OCI-LY7 (cell line): ENCODE measurements at regions not wholly inside any gene's neighbourhood (a gene's known extent, or its start where the extent isn't known, plus 50 kb on each side); places are given as distances from the start of the nearest gene placed in this dataset.

Experiments
- BruUV-seq: library from RNA; stranded (reverse); fragments of 400-500 nt; replicated peaks from 2 replicates; lab custom pipeline; 2021; lab: Mats Ljungman, UMichigan
- CTCF ChIA-PET: fragments of 300-600 bp; sonication (Branson Sonifier 250); formaldehyde crosslinking; loops from one replicate; lab custom pipeline; 2022; ENCODE audit warnings: antibody characterized with exemption; ENCODE audit not compliant: unreplicated experiment; lab: Charles Lee
- POLR2A ChIA-PET: fragments of 300-600 bp; sonication (Branson Sonifier 250); formaldehyde crosslinking; loops from one replicate; lab custom pipeline; 2022; ENCODE audit warnings: antibody characterized with exemption; lab: Charles Lee
- DNase-seq: peaks from one replicate; pipeline ENCODE4 v3.0.0-alpha.2; 2015; ENCODE audit warnings: low spot score
- H2AFZ ChIP-seq: fragments of 200-600 bp; sonication (generic), shearing (Covaris generic); 2 replicates; pipeline ENCODE4 v1.6.1; 2014; ENCODE audit warnings: mild to moderate bottlenecking, antibody characterized with exemption, low read length, moderate library complexity
- H3K27ac ChIP-seq: fragments of 200-600 bp; sonication (generic); 2 replicates; pipeline ENCODE4 v1.5.1; 2014; ENCODE audit warnings: mixed run types, low read depth, mild to moderate bottlenecking, moderate library complexity, low read length, inconsistent platforms; ENCODE audit not compliant: poor library complexity, severe bottlenecking
- H3K36me3 ChIP-seq: fragments of 200-600 bp; sonication (generic); 2 replicates; pipeline ENCODE4 v1.6.1; 2014; ENCODE audit warnings: mild to moderate bottlenecking, antibody characterized with exemption, low read length, moderate library complexity, mixed read lengths; ENCODE audit not compliant: insufficient read depth
- H3K4me1 ChIP-seq: fragments of 200-600 bp; sonication (generic); 2 replicates; pipeline ENCODE4 v1.5.1; 2014; ENCODE audit warnings: mild to moderate bottlenecking, low read length; ENCODE audit not compliant: insufficient read depth, poor library complexity, severe bottlenecking
- H3K4me2 ChIP-seq: fragments of 200-600 bp; sonication (generic); 2 replicates; pipeline ENCODE4 v1.6.1; 2014; ENCODE audit warnings: mild to moderate bottlenecking, low read length
- H3K4me3 ChIP-seq: fragments of 200-600 bp; sonication (generic); 2 replicates; pipeline ENCODE4 v1.5.1; 2014; ENCODE audit warnings: mild to moderate bottlenecking, low read depth, low read length; ENCODE audit not compliant: poor library complexity, severe bottlenecking
- H3K79me2 ChIP-seq: fragments of 200-600 bp; sonication (generic); 2 replicates; pipeline ENCODE4 v1.6.1; 2016; ENCODE audit warnings: low read depth, mild to moderate bottlenecking, low read length, moderate library complexity, mixed read lengths; ENCODE audit not compliant: insufficient read depth
- H3K9me2 ChIP-seq: fragments of 200-600 bp; sonication (generic); 2 replicates; pipeline ENCODE4 v1.6.1; 2016; ENCODE audit warnings: mild to moderate bottlenecking, low read length, mixed read lengths; ENCODE audit not compliant: insufficient read depth
- H3K9me3 ChIP-seq: fragments of 200-600 bp; sonication (generic); 2 replicates; pipeline ENCODE4 v1.6.1; 2014; ENCODE audit warnings: mild to moderate bottlenecking, mixed run types, low read length, mixed read lengths
- H4K20me1 ChIP-seq: fragments of 200-600 bp; sonication (generic); 2 replicates; pipeline ENCODE4 v1.6.1; 2014; ENCODE audit warnings: mild to moderate bottlenecking, antibody characterized with exemption, low read length, moderate library complexity, mixed read lengths; ENCODE audit not compliant: insufficient read depth
- CTCF ChIP-seq: fragments of 200-600 bp; sonication (generic); conservative IDR thresholded peaks from 2 replicates; pipeline ENCODE4 v1.5.1; 2014; ENCODE audit warnings: mild to moderate bottlenecking, antibody characterized with exemption, low read length, moderate library complexity, mixed read lengths
- EZH2phosphoT487 ChIP-seq: fragments of 200-600 bp; sonication (generic); IDR thresholded peaks from 2 replicates; pipeline ENCODE4 v1.6.1; 2018; ENCODE audit warnings: low read depth, borderline replicate concordance, mild to moderate bottlenecking, mixed run types, antibody characterized with exemption, low read length, moderate library complexity, mixed read lengths
- intact Hi-C: fragments of 100-400 bp; cut with micrococcal nuclease; formaldehyde crosslinking; loops from one replicate; pipeline ENCODE4 v1.10.0; 2022; ENCODE audit not compliant: unreplicated experiment

- ChIA-PET POLR2A (no interaction called here), CTCF (no interaction called here)
- Histone ChIP-seq H3K79me2 (no peaks in the 10 kb centered on the region), H2AFZ (no peak overlapping the region; the same call in 1 of the 2 replicates), H3K4me2 (no peak overlapping the region), H3K9me2 (no peaks in the 10 kb centered on the region), H3K4me3 (no peak overlapping the region), H4K20me1 (no peaks in the 10 kb centered on the region), H3K4me1 (no peaks in the 10 kb centered on the region), H3K27ac (no peak overlapping the region), H3K36me3 (no peaks in the 10 kb centered on the region), H3K9me3 (peaks cover under 1% of the 10 kb centered on the region)
- BruUV-seq: no TSS peak
- DNase-seq: no peak
- intact Hi-C loops: no loop called here
- TF ChIP-seq CTCF: no peak
- no peak for TF ChIP-seq EZH2phosphoT487
These were observed 605.5 kb downstream of the SATB2 start for GRCh38 chr2:198852248-198852647.

GRCh38 chr2:198825534-198825933 lies 632.2 kb downstream of the SATB2 start:
- Histone ChIP-seq H4K20me1 (no peaks in the 10 kb centered on the region), H3K4me2 (no peak overlapping the region), H3K79me2 (no peaks in the 10 kb centered on the region), H3K9me3 (no peaks in the 10 kb centered on the region; the same call in 1 of the 2 replicates), H3K4me1 (peaks cover 3% of the 10 kb centered on the region), H3K36me3 (no peaks in the 10 kb centered on the region; the same call in 1 of the 2 replicates), H2AFZ (peak overlapping the region; percentile 49; the same call in 1 of the 2 replicates), H3K27ac (no peak overlapping the region), H3K4me3 (no peak overlapping the region), H3K9me2 (no peaks in the 10 kb centered on the region)
- TF ChIP-seq EZH2phosphoT487 (no peak), CTCF (no peak)
- ChIA-PET POLR2A (interaction anchor here (1.0 kb wide), 1 partner anchor 8 kb away, joined by 3 read pairs; no protein-coding TSS in a partner anchor), CTCF (no interaction called here)
- intact Hi-C loops: no loop called here
- no TSS peak for BruUV-seq
- DNase-seq: no peak

- no peaks in the 10 kb centered on the region for H3K9me3 ChIP-seq
These were observed 640.2 kb downstream of the SATB2 start for GRCh38 chr2:198817536-198817935.

More at GRCh38 chr2:198817536-198817935, 640.2 kb downstream of the SATB2 start:
- DNase-seq: no peak
- Histone ChIP-seq H3K4me1 (peaks cover 4% of the 10 kb centered on the region), H3K36me3 (no peaks in the 10 kb centered on the region), H3K4me2 (no peak overlapping the region), H3K79me2 (no peaks in the 10 kb centered on the region), H3K9me2 (no peaks in the 10 kb centered on the region), H3K27ac (no peak overlapping the region), H3K4me3 (no peak overlapping the region), H2AFZ (no peak overlapping the region), H4K20me1 (no peaks in the 10 kb centered on the region)
- intact Hi-C loops: no loop called here
- no TSS peak for BruUV-seq
- TF ChIP-seq CTCF (no peak), EZH2phosphoT487 (no peak)
- CTCF ChIA-PET: no interaction called here
- POLR2A ChIA-PET: no interaction called here
